Caki2 (cell line): ENCODE measurements at regions not wholly inside any gene's neighbourhood (a gene's known extent, or its start where the extent isn't known, plus 50 kb on each side); places are given as distances from the start of the nearest gene placed in this dataset.
"Not testable (repeated sequence)": the region's sequence is repeated elsewhere in the genome, so short reads cannot be mapped to it uniquely, and the experiment has no call there.

ENCODE experiments used
- DNase-seq: peaks from one replicate; pipeline ENCODE4 v3.0.0-alpha.2; 2015; ENCODE audit warnings: low read depth
- in situ Hi-C: cut with HindIII; loops from 2 replicates; pipeline ENCODE4 v1.10.0; 2016; ENCODE audit warnings: low sequenced_read_pairs, low pct_unique_long_range_greater_than_20kb, mixed read lengths

GRCh38 chr5:123708074-123708806, 196.3 kb downstream of the CSNK1G3 start:
- DNase-seq, result peak; percentile 75
- in situ Hi-C loops, result no loop called here

GRCh38 chr5:123706531-123706930, 194.6 kb downstream of the CSNK1G3 start:
- in situ Hi-C loops, result no loop called here
- no peak for DNase-seq

- no peak for DNase-seq
- in situ Hi-C loops, result no loop called here
These were observed 193.8 kb downstream of the CSNK1G3 start for GRCh38 chr5:123705741-123706140.

DNA sequence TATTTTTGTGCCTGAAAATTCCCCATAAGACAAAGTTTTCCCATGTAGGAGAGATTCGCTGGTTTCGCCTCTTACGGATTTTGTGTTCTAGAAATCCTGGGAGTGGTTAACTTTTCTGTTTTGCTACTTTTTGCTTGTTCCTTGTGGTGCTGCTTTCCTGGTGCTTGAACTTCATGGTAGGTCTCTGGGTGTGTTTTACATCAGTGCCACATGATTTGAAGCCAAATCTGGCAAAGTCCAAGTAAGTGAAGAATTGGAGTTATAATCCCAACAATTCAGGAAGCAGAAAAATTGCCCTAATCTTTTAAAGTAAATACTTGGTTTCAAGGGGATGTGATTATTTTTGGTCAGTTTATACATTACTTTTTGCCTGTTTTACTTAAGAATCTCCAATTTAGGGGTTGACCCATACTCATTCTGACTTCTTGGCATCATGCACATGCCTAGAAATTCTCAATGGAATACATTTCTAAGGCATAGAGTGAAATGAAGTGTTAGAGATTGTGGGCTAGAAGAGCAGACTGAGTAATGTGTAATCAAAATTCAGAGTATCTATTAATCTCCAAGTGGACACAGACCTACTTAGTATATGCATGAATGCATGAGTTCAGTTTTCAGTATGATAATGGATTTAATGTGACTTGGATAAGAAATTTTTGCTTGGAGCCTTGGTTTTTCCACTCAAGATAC, 189.7 kb downstream of the CSNK1G3 start:
- in situ Hi-C loops, result no loop called here
- no peak for DNase-seq

DNA sequence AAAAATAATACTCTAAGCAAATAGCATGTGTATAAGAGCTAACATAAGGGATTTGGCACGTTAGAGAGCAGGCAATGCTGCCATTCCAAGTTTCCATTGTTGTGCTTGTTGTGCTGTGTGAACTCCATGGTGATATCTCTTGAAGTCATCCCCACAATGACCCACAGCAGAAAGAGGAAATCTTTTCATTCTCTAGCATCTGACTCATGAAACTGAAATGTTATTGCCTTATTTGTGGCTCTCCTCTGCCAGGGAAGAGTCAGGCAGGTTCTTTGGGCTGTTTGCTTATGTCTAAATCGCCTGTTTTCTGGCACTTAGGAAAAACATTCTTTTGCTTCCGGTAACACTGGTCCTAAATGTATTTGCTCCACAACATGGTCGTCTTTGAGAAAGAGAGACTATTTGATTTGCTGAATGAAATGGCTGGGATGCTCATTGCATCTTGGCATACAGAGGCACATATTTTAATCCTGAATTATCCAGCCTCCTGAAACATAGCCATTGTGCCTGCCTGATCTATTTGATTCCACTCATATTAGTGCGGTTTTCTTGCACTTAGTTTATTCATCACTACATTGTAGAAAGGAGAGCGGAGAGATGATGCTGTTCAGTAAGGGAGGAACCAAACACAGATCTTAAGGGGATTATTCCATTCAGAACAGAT, 188.8 kb downstream of the CSNK1G3 start:
- in situ Hi-C loops, result no loop called here
- peak; percentile 63 for DNase-seq

- no peak for DNase-seq
- in situ Hi-C loops, result no loop called here
These were observed 187.6 kb downstream of the CSNK1G3 start for GRCh38 chr5:123699571-123699970.

- DNase-seq, in situ Hi-C loops: not testable (repeated sequence)
These were observed 187.0 kb downstream of the CSNK1G3 start for GRCh38 chr5:123698937-123699336.

DNA sequence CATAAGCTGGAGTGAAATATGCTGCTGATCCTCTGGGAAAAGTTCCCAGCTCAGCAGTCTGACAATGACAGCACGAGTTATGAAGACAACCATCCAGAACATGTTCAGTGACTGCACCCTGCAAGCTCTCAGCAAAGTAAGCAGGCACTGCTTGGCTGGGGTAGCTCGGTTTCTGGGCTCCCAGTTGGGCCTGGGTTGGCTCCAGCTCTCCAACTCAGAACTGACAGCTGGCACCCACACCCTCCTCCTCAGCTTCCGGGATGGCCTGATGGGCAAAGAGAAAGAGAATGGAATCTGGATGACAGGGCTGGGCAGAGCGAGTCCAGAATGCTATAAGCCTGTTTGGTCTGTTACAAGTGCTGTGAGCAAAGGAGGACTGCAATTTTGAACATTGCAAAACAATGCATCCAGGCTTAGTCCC, 185.0 kb downstream of the CSNK1G3 start:
- in situ Hi-C loops, result no loop called here

GRCh38 chr5:123690821-123691220, 178.8 kb downstream of the CSNK1G3 start:
- in situ Hi-C loops, result no loop called here
- no peak for DNase-seq

More for the DNA sequence above, 185.0 kb downstream of the CSNK1G3 start:
- DNase-seq, result no peak

DNA sequence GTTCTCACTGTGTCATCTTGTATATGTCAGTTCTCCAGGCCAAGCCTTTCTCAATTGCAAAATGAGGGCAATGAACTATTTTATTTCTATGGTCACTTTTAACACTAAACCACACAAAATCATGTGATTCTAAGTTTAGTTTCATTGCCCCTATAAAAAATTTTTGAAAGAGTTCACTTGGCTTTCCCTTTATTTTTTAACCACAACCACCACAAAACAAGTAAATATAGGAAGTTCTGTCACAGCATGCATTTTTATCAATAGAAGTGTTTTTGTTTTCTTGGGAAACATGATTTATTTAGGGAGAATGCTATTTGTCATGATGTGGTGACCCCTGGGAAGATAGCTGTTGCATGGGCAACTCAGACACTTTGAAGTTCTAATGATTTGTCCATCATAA, 169.1 kb downstream of the CSNK1G3 start:
- no peak for DNase-seq
- in situ Hi-C loops, result no loop called here

- peak; percentile 27 for DNase-seq
- in situ Hi-C loops, result no loop called here
These were observed 161.1 kb downstream of the CSNK1G3 start for GRCh38 chr5:123673107-123673506.

- in situ Hi-C loops, result no loop called here
- DNase-seq, result no peak
These were observed 159.9 kb downstream of the CSNK1G3 start for GRCh38 chr5:123671711-123672456.

DNA sequence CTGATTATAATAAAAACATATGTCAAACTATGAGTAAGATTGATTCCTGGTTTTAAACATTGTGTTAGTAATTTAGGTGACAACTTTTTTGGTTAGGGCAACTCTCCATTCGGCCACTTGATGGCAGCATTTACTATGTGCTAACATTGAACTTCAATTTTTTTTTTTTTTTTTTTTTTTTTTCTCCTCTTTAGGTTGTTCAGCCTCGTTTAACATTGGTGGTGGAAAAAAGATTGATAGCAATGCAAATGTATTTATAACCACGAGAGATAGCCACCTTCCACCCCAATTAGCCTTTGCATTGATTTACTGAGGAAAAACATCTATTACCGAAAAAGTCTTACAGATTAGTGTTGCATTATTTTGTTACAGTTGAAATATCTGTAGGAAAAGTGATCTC, 159.1 kb downstream of the CSNK1G3 start:
- in situ Hi-C loops, result no loop called here
- peak; percentile 68 for DNase-seq
